ENCODE measurements at regions not wholly inside any gene's neighbourhood (a gene's known extent, or its start where the extent isn't known, plus 50 kb on each side); places are given as distances from the start of the nearest gene placed in this dataset.

DNA sequence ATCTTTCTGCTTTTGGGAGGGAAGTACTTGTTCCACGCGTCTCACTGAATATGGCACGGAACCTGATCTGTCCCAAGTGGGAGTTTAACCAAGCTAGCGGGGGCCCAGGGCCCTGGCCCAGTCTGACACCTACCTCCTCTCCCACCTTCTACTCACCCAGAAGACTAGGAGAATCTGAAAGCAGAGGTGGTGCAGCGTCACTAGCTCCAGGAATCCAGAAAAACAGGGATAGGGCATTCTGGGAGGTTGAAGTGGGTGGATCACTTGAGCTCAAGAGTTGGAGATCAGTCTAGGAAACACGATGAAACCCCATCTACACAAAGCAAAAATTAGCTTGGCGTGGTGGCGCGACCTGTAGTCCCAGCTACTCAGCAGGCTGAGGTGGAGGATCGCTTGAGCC is 163.5 kb upstream of the ZNF267 start:
- no peak for TF ChIP-seq ZNF274 (IDR thresholded peaks at IDR 0.05; ENCODE audit: low read depth, low read length)
- no peak for TF ChIP-seq YY1 (IDR thresholded peaks at IDR 0.05; ENCODE audit: insufficient read depth, insufficient read length)

Data from NT2/D1 (cell line).